Renal cortex interstitium (tissue), 11 donors: ENCODE measurements at regions not wholly inside any gene's neighbourhood (a gene's known extent, or its start where the extent isn't known, plus 50 kb on each side); places are given as distances from the start of the nearest gene placed in this dataset.
"Not testable (repeated sequence)": the region's sequence is repeated elsewhere in the genome, so short reads cannot be mapped to it uniquely, and the experiment has no call there.

ENCODE experiments used
- DNase-seq, 11 donors: peaks; one replicate each; pipeline ENCODE4 v3.0.0-alpha.2; 2013; ENCODE audit warnings: low read depth in 9 of 11, low spot score in 4 of 11; ENCODE audit errors: extremely low read depth in 1 of 11

GRCh38 chr2:224160917-224161316 lies 121.8 kb upstream of the SERPINE2 start:
- DNase-seq: no peak

GRCh38 chr2:224159345-224159928 lies 120.4 kb upstream of the SERPINE2 start:
- DNase-seq: no peak

- no peak for DNase-seq
These were observed 119.7 kb upstream of the SERPINE2 start for GRCh38 chr2:224158831-224159230.

GRCh38 chr2:224158061-224158460 lies 119.0 kb upstream of the SERPINE2 start:
- no peak for DNase-seq

GRCh38 chr2:224157655-224158054 lies 118.6 kb upstream of the SERPINE2 start:
- no peak for DNase-seq

GRCh38 chr2:224156436-224156835 lies 117.3 kb upstream of the SERPINE2 start:
- no peak for DNase-seq

- no peak for DNase-seq
These were observed 116.8 kb upstream of the SERPINE2 start for GRCh38 chr2:224155896-224156295.

GRCh38 chr2:224155371-224155770 lies 116.3 kb upstream of the SERPINE2 start:
- no peak for DNase-seq

- DNase-seq: no peak
These were observed 112.7 kb upstream of the SERPINE2 start for GRCh38 chr2:224151680-224152310.

GRCh38 chr2:224151161-224151560 lies 112.1 kb upstream of the SERPINE2 start:
- no peak for DNase-seq

GRCh38 chr2:224148058-224148457 lies 109.0 kb upstream of the SERPINE2 start:
- not testable (repeated sequence) for DNase-seq

GRCh38 chr2:224147174-224147573 lies 108.1 kb upstream of the SERPINE2 start:
- no peak for DNase-seq

- no peak for DNase-seq
These were observed 107.5 kb upstream of the SERPINE2 start for GRCh38 chr2:224146356-224147160.

- no peak for DNase-seq
These were observed 106.8 kb upstream of the SERPINE2 start for GRCh38 chr2:224145751-224146355.

- no peak for DNase-seq
These were observed 104.4 kb upstream of the SERPINE2 start for GRCh38 chr2:224143526-224143925.

- no peak for DNase-seq
These were observed 103.6 kb upstream of the SERPINE2 start for GRCh38 chr2:224142397-224143312.

GRCh38 chr2:224141304-224141703 lies 102.2 kb upstream of the SERPINE2 start:
- no peak for DNase-seq

GRCh38 chr2:224137208-224137607 lies 98.1 kb upstream of the SERPINE2 start:
- no peak for DNase-seq

- no peak for DNase-seq
These were observed 97.3 kb upstream of the SERPINE2 start for GRCh38 chr2:224136396-224136795.
